Activated B cell treated with CpG ODN at 0.5 μM for 24 hours (primary cell): ENCODE measurements at regions not wholly inside any gene's neighbourhood (a gene's known extent, or its start where the extent isn't known, plus 50 kb on each side); places are given as distances from the start of the nearest gene placed in this dataset.

Source experiments
- ATAC-seq: fragments of 200-7000 bp; cut with Tn5 transposase; one replicate; pipeline ENCODE4 v1.10.0; 2021; ENCODE audit warnings: low read depth, mild to moderate bottlenecking, moderate library complexity
- CTCF ChIA-PET: fragments of 350-600 bp; sonication (Branson Sonifier 250); formaldehyde crosslinking; loops from one replicate; lab custom pipeline; 2021; ENCODE audit warnings: antibody characterized with exemption; lab: Charles Lee
- POLR2A ChIA-PET: fragments of 350-600 bp; sonication (Branson Sonifier 250); formaldehyde crosslinking; loops from one replicate; lab custom pipeline; 2021; ENCODE audit warnings: antibody characterized with exemption; lab: Charles Lee
- DNase-seq: peaks from one replicate; pipeline ENCODE4 v3.0.0; 2022
- H3K27ac Mint-ChIP-seq: one replicate; pipeline ENCODE4 v1.8.0; 2020; ENCODE audit warnings: mixed read lengths
- H3K27me3 Mint-ChIP-seq: one replicate; pipeline ENCODE4 v1.8.0; 2021; ENCODE audit warnings: mixed read lengths
- H3K36me3 Mint-ChIP-seq: one replicate; pipeline ENCODE4 v1.8.0; 2021; ENCODE audit warnings: low read depth, mixed read lengths
- H3K4me1 Mint-ChIP-seq: one replicate; pipeline ENCODE4 v1.8.0; 2021; ENCODE audit warnings: mixed read lengths
- H3K4me3 Mint-ChIP-seq: one replicate; pipeline ENCODE4 v1.8.0; 2020; ENCODE audit warnings: mild to moderate bottlenecking, mixed read lengths
- H3K9me3 Mint-ChIP-seq: one replicate; pipeline ENCODE4 v1.8.0; 2020; ENCODE audit warnings: mixed read lengths
- intact Hi-C: fragments of 100-400 bp; cut with micrococcal nuclease; formaldehyde crosslinking; loops from one replicate; pipeline ENCODE4 v1.15.1; 2024
- TF ChIP-seq, protein P1 (sequence below): fragments of 200-600 bp; IDR thresholded peaks from one replicate; pipeline ENCODE4 v1.8.0; 2022; ENCODE audit warnings: antibody characterized with exemption, mild to moderate bottlenecking

DNA sequence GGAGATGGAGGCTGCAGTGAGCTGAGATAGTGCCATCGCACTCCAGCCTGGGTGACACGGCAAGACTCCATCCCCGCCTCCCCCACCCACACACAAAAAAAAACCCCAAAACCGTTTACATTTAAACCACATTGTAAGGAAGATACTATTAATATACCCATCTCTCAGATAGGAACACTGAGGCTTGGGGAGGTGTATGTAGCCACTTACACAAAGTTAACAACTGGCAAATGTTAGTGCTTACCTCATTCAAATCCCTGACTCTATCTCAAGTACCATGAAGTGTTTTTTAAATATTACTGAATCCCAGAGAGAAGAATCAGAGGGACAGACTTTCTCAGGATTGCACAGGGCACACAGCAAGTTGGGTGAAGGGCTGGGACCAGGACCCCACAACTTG, 164.5 kb downstream of the MIAT start:
- DNase-seq = no peak
- Mint-ChIP-seq H3K4me3 (no peak overlapping the region), H3K36me3 (peaks cover 4% of the 10 kb centered on the region), H3K27me3 (no peaks in the 10 kb centered on the region), H3K9me3 (peaks cover 5% of the 10 kb centered on the region), H3K27ac (no peak overlapping the region), H3K4me1 (no peaks in the 10 kb centered on the region)
- intact Hi-C loops = no loop called here
- TF ChIP-seq, protein P1, sequence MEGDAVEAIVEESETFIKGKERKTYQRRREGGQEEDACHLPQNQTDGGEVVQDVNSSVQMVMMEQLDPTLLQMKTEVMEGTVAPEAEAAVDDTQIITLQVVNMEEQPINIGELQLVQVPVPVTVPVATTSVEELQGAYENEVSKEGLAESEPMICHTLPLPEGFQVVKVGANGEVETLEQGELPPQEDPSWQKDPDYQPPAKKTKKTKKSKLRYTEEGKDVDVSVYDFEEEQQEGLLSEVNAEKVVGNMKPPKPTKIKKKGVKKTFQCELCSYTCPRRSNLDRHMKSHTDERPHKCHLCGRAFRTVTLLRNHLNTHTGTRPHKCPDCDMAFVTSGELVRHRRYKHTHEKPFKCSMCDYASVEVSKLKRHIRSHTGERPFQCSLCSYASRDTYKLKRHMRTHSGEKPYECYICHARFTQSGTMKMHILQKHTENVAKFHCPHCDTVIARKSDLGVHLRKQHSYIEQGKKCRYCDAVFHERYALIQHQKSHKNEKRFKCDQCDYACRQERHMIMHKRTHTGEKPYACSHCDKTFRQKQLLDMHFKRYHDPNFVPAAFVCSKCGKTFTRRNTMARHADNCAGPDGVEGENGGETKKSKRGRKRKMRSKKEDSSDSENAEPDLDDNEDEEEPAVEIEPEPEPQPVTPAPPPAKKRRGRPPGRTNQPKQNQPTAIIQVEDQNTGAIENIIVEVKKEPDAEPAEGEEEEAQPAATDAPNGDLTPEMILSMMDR = no peak
- ATAC-seq = no peak
- ChIA-PET POLR2A (no interaction called here), CTCF (no interaction called here)

DNA sequence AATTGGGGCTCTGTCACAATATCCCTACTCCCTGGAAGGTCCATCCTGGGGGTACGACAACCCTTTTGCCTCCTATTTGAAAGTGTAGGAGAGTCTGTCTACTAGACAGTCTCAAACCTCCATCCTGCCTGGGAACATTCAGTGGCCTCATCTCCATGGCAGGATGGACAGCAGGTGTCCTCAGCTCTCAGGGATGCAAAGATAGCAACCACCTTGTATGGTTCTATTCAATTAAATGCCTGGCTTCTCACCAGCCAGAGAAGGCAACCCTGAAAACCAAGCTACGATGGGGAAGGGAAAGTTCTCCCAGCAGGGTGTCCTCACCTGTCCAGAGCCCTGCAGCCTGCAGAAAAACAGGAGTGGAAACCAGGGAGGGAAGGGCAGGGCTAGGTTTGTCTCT, 164.9 kb downstream of the MIAT start:
- H3K9me3 Mint-ChIP-seq = peaks cover 5% of the 10 kb centered on the region
- intact Hi-C loops = no loop called here
- no peaks in the 10 kb centered on the region for H3K27me3 Mint-ChIP-seq

DNA sequence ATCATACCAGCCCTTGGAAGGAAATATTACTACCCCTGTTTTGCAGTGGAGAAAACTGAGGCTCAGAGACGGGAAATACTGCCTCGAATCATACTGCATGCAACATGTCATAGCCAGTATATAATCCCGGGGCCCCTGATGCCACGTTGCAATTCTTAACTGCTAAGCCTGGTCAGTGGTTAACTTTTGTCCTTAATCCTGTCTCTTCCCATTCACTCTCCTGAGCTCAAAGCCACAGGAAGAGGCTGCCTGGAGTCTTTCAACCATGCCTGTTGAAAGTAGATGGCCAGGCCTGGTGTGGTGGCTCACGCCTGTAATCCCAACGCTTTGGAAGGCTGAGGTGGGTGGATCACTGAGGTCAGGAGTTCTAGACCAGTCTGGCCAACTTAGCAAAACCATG, 166.6 kb downstream of the MIAT start:
- no peak overlapping the region for H3K27ac Mint-ChIP-seq
- CTCF ChIA-PET = interaction anchor here (0.7 kb wide), 1 partner anchor 10 kb away, joined by 3 read pairs; no protein-coding TSS in a partner anchor
- H3K36me3 Mint-ChIP-seq = no peaks in the 10 kb centered on the region
- DNase-seq (no peak), ATAC-seq (no peak)
- no peaks in the 10 kb centered on the region for H3K27me3 Mint-ChIP-seq
- TF ChIP-seq, protein P1 = no peak
- no peak overlapping the region for H3K4me3 Mint-ChIP-seq
- intact Hi-C loops = no loop called here
- no peaks in the 10 kb centered on the region for H3K4me1 Mint-ChIP-seq
- POLR2A ChIA-PET = no interaction called here
- H3K9me3 Mint-ChIP-seq = no peaks in the 10 kb centered on the region

More for the DNA sequence above, 164.9 kb downstream of the MIAT start:
- Mint-ChIP-seq H3K36me3 (peaks cover 4% of the 10 kb centered on the region), H3K4me3 (no peak overlapping the region), H3K4me1 (no peaks in the 10 kb centered on the region), H3K27ac (no peak overlapping the region)
- ChIA-PET POLR2A (no interaction called here), CTCF (no interaction called here)
- ATAC-seq = no peak
- TF ChIP-seq, protein P1 = no peak
- no peak for DNase-seq

DNA sequence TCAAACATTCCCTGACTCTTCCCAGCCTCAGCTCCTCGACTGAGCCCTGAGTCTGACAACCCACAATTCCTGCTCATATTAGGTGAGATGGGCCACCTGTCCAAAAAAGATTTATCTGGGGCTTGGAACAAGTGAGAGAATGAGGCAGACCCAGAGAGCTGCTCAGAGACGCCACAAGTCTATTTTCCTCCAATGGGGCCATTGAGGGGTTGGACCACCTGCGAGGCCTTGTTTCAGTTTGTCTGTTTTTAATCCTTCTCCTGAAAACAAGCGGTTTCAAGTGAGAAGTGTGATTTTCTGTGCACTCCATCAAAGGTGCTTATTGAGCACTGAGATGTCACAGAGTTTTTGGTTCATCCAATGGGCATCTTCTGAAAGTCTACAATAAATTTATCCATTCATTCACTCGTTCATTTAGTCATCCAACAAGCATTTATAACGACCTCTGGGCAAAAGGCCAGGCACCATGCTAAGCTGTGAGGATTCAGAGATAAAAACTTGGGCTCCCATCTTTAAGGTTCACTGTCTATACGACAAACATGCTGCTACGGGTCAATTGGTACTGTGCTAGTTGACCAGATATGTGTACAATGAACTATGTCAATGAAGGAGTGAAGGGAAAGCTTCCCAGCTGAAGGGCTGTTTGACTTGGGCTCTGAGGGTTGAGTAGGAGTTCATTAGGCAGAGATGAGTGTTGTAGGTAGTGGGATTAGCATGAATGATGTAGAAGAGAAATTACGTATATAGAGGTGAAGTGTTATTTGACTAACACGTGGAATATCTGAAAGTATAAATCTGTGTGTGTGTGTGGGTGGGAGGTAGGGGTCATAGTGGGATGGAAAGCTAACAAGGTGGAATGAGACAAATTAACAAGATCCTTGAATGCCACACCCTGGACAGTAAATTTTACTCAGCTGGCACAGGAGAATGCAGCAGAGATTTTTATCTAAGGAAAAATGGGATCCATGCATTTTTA, 168.9 kb downstream of the MIAT start:
- Mint-ChIP-seq H3K27me3 (no peaks in the 10 kb centered on the region), H3K4me1 (no peaks in the 10 kb centered on the region), H3K36me3 (no peaks in the 10 kb centered on the region), H3K27ac (no peak overlapping the region), H3K4me3 (no peak overlapping the region), H3K9me3 (no peaks in the 10 kb centered on the region)
- intact Hi-C loops = no loop called here
- ChIA-PET CTCF (no interaction called here), POLR2A (no interaction called here)
- TF ChIP-seq, protein P1 = no peak
- ATAC-seq (no peak), DNase-seq (no peak)

DNA sequence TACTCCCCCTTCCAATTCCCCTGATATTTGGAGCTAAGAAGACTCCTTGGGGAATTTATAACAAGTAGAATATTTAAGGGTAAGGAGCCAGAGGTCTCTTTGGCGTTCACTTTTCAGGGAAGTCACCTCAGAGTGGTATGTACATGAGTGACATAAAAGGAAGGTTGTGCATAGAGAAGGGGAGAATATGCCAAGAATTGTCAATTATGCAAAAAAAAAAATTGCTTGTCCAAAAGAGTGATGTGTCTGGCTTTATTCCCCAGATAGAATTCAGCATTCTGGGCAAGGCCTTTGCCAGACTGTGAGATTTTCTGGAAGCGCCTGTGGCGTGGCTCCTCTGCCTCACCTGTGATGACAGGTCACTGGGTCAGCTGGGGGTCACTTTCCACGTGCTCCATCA, 170.2 kb downstream of the MIAT start:
- Mint-ChIP-seq H3K27ac (no peak overlapping the region), H3K27me3 (no peaks in the 10 kb centered on the region), H3K9me3 (no peaks in the 10 kb centered on the region), H3K4me1 (no peaks in the 10 kb centered on the region), H3K36me3 (no peaks in the 10 kb centered on the region), H3K4me3 (no peak overlapping the region)
- ChIA-PET CTCF (no interaction called here), POLR2A (no interaction called here)
- no peak for DNase-seq
- intact Hi-C loops = no loop called here
- no peak for ATAC-seq
- TF ChIP-seq, protein P1 = no peak
